PC-3 (cell line): ENCODE measurements at regions not wholly inside any gene's neighbourhood (a gene's known extent, or its start where the extent isn't known, plus 50 kb on each side); places are given as distances from the start of the nearest gene placed in this dataset.

Source experiments
- ATAC-seq: fragments of 200-7000 bp; cut with Tn5 transposase; 2 replicates; pipeline ENCODE4 v1.9.1; 2020; ENCODE audit warnings: mild to moderate bottlenecking, moderate library complexity
- BruUV-seq: library from RNA; stranded (reverse); fragments of 400-500 nt; replicated peaks from 2 replicates; lab custom pipeline; 2021; lab: Mats Ljungman, UMichigan
- CTCF ChIA-PET: fragments of 300-600 bp; sonication (Branson Sonifier 250); formaldehyde crosslinking; loops from one replicate; lab custom pipeline; 2022; ENCODE audit warnings: antibody characterized with exemption; lab: Charles Lee
- POLR2A ChIA-PET: fragments of 300-600 bp; sonication (Branson Sonifier 250); formaldehyde crosslinking; loops from one replicate; lab custom pipeline; 2022; ENCODE audit warnings: antibody characterized with exemption; ENCODE audit not compliant: unreplicated experiment; lab: Charles Lee
- DNase-seq: peaks from one replicate; pipeline ENCODE4 v3.0.0-alpha.2; 2015
- H2AFZ ChIP-seq: fragments of 300-600 bp; sonication (generic); 2 replicates; pipeline ENCODE4 v1.6.0; 2016; ENCODE audit warnings: antibody characterized with exemption, low read length
- H3F3A ChIP-seq: fragments of 300-600 bp; sonication (generic); one replicate; pipeline ENCODE4 v1.6.0; 2017; ENCODE audit warnings: antibody characterized with exemption, low read length, control low read depth, mild to moderate bottlenecking; ENCODE audit not compliant: unreplicated experiment
- H3K27ac ChIP-seq: fragments of 300-600 bp; sonication (generic); 2 replicates; pipeline ENCODE4 v1.5.1; 2016; ENCODE audit warnings: mild to moderate bottlenecking, low read length
- H3K27me3 ChIP-seq: fragments of 300-600 bp; sonication (generic); 2 replicates; pipeline ENCODE4 v1.6.1; 2016; ENCODE audit warnings: low read length, mixed read lengths
- H3K36me3 ChIP-seq: fragments of 300-600 bp; sonication (generic); 2 replicates; pipeline ENCODE4 v1.6.1; 2016; ENCODE audit warnings: low read depth, mixed run types, low read length, mixed read lengths
- H3K4me1 ChIP-seq: fragments of 300-600 bp; sonication (generic); 2 replicates; pipeline ENCODE4 v1.5.1; 2016; ENCODE audit warnings: low read length; ENCODE audit not compliant: insufficient read depth
- H3K4me2 ChIP-seq: fragments of 300-600 bp; sonication (generic); 2 replicates; pipeline ENCODE4 v1.6.0; 2016; ENCODE audit warnings: low read length
- H3K4me3 ChIP-seq: fragments of 300-600 bp; sonication (generic); 2 replicates; pipeline ENCODE4 v1.5.1; 2016; ENCODE audit warnings: mild to moderate bottlenecking, low read length, mixed read lengths
- H3K79me2 ChIP-seq: fragments of 300-600 bp; sonication (generic); 2 replicates; pipeline ENCODE4 v1.6.1; 2017; ENCODE audit warnings: low read length, mixed read lengths
- H3K9ac ChIP-seq: fragments of 300-600 bp; sonication (generic); 2 replicates; pipeline ENCODE4 v1.6.0; 2016; ENCODE audit warnings: mild to moderate bottlenecking, low read length
- H3K9me2 ChIP-seq: fragments of 300-600 bp; sonication (generic); replicated peaks from 2 replicates; pipeline ENCODE4 v1.6.1; 2016; ENCODE audit warnings: mixed run types, low read length, mixed read lengths
- H3K9me3 ChIP-seq: fragments of 300-600 bp; sonication (generic); 2 replicates; pipeline ENCODE4 v1.6.1; 2016; ENCODE audit warnings: low read length, mixed read lengths
- H4K20me1 ChIP-seq: fragments of 300-600 bp; sonication (generic); 2 replicates; pipeline ENCODE4 v1.6.1; 2016; ENCODE audit warnings: low read length, mixed read lengths
- EZH2 ChIP-seq: fragments of 300-600 bp; sonication (generic); IDR thresholded peaks from one replicate; pipeline ENCODE4 v1.6.1; 2017; ENCODE audit warnings: antibody characterized with exemption, mild to moderate bottlenecking, low read length; ENCODE audit not compliant: unreplicated experiment
- EZH2phosphoT487 ChIP-seq: fragments of 300-600 bp; sonication (generic); IDR thresholded peaks from 2 replicates; pipeline ENCODE4 v1.6.1; 2018; ENCODE audit warnings: mild to moderate bottlenecking, antibody characterized with exemption, low read length, borderline replicate concordance
- intact Hi-C: fragments of 100-400 bp; cut with micrococcal nuclease; formaldehyde crosslinking; loops from 2 replicates; pipeline ENCODE4 v1.9.0; 2023
- TF ChIP-seq, protein P1 (sequence below): fragments of 300-600 bp; sonication (generic); conservative IDR thresholded peaks from 2 replicates; pipeline ENCODE4 v1.5.1; 2017; ENCODE audit warnings: antibody characterized with exemption, low read depth, mild to moderate bottlenecking, low read length

DNA sequence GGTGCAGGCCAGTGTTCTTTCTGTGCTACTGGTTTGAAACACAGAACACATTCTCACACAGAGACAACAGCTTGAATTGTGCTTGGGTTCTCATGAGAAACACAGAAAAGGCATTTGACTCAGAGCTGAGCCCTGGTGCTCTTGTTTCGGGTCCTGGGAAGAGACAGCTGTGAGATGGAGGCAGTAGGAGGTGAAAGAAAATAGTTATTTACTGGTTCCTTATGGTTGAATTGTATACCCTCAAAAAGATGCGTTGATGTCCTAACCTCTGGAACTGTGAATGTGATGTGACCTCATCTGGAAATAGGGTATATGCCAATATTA is 87.1 kb upstream of the RPS6KA2 start:
- Histone ChIP-seq H3K4me2 (no peak overlapping the region), H3K9ac (no peak overlapping the region), H4K20me1 (no peaks in the 10 kb centered on the region), H3K36me3 (no peaks in the 10 kb centered on the region), H3K27me3 (no peaks in the 10 kb centered on the region), H3K4me3 (no peak overlapping the region), H2AFZ (no peak overlapping the region), H3K4me1 (no peaks in the 10 kb centered on the region), H3K9me3 (no peaks in the 10 kb centered on the region), H3F3A (no peaks in the 10 kb centered on the region), H3K79me2 (no peaks in the 10 kb centered on the region), H3K9me2 (no peaks in the 10 kb centered on the region), H3K27ac (no peak overlapping the region)
- POLR2A ChIA-PET: interaction anchor here (0.5 kb wide), 1 partner anchor 319 kb away, joined by 7 read pairs; no protein-coding TSS in a partner anchor
- ATAC-seq (no peak), DNase-seq (no peak)
- no TSS peak for BruUV-seq
- CTCF ChIA-PET: no interaction called here
- intact Hi-C loops: no loop called here
- TF ChIP-seq EZH2 (no peak), EZH2phosphoT487 (no peak)
- TF ChIP-seq, protein P1, sequence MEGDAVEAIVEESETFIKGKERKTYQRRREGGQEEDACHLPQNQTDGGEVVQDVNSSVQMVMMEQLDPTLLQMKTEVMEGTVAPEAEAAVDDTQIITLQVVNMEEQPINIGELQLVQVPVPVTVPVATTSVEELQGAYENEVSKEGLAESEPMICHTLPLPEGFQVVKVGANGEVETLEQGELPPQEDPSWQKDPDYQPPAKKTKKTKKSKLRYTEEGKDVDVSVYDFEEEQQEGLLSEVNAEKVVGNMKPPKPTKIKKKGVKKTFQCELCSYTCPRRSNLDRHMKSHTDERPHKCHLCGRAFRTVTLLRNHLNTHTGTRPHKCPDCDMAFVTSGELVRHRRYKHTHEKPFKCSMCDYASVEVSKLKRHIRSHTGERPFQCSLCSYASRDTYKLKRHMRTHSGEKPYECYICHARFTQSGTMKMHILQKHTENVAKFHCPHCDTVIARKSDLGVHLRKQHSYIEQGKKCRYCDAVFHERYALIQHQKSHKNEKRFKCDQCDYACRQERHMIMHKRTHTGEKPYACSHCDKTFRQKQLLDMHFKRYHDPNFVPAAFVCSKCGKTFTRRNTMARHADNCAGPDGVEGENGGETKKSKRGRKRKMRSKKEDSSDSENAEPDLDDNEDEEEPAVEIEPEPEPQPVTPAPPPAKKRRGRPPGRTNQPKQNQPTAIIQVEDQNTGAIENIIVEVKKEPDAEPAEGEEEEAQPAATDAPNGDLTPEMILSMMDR: no peak

- intact Hi-C loops: no loop called here
- no peak overlapping the region for H2AFZ ChIP-seq
- H3K27me3 ChIP-seq: no peaks in the 10 kb centered on the region
- no peaks in the 10 kb centered on the region for H3F3A ChIP-seq
- TF ChIP-seq EZH2phosphoT487 (no peak), EZH2 (no peak)
- TF ChIP-seq, protein P1: no peak
- no peaks in the 10 kb centered on the region for H3K9me3 ChIP-seq
- ChIA-PET CTCF (no interaction called here), POLR2A (interaction anchor here (0.5 kb wide), 1 partner anchor 318 kb away, joined by 7 read pairs; no protein-coding TSS in a partner anchor)
- H3K4me1 ChIP-seq: no peaks in the 10 kb centered on the region
- no TSS peak for BruUV-seq
- DNase-seq (no peak), ATAC-seq (no peak)
- no peaks in the 10 kb centered on the region for H4K20me1 ChIP-seq
- H3K9ac ChIP-seq: no peak overlapping the region
- no peaks in the 10 kb centered on the region for H3K79me2 ChIP-seq
- H3K4me2 ChIP-seq: no peak overlapping the region
- H3K36me3 ChIP-seq: no peaks in the 10 kb centered on the region
- H3K27ac ChIP-seq: no peak overlapping the region
- H3K4me3 ChIP-seq: no peak overlapping the region
- no peaks in the 10 kb centered on the region for H3K9me2 ChIP-seq
Observed at GRCh38 chr6:166713434-166714186, 86.6 kb upstream of the RPS6KA2 start.
